Loucy (cell line): ENCODE measurements at regions not wholly inside any gene's neighbourhood (a gene's known extent, or its start where the extent isn't known, plus 50 kb on each side); places are given as distances from the start of the nearest gene placed in this dataset.

Experiments
- EZH2phosphoT487 ChIP-seq: fragments of 200-600 bp; IDR thresholded peaks from 2 replicates; pipeline ENCODE4 v1.6.1; 2018; ENCODE audit warnings: antibody characterized with exemption, mild to moderate bottlenecking, moderate library complexity, borderline replicate concordance
- TF ChIP-seq, protein P1 (sequence below): fragments of 200-600 bp; sonication (generic); conservative IDR thresholded peaks from 2 replicates; pipeline ENCODE4 v1.5.1; 2014; ENCODE audit warnings: mild to moderate bottlenecking, antibody characterized with exemption, low read length

DNA sequence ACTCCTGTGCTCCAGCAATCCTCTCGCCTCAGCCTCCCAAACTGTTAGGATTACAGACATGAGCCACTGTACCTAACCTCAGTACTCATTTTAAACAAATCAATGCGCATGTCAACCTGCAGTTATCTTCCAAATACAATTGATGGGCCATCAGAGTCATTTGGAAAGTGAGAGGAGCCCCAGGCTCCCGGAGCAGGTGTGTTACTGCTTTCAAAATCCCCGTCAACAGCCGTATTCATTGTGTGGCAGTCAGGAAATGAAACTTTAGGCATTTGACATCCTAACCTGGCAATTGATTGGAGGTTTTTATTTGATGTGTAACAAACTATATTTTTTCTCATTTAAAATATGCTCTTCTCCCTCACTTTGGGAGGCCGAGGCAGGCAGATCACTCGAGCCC is 623.6 kb upstream of the TENM3 start:
- TF ChIP-seq EZH2phosphoT487: no peak
- TF ChIP-seq, protein P1, sequence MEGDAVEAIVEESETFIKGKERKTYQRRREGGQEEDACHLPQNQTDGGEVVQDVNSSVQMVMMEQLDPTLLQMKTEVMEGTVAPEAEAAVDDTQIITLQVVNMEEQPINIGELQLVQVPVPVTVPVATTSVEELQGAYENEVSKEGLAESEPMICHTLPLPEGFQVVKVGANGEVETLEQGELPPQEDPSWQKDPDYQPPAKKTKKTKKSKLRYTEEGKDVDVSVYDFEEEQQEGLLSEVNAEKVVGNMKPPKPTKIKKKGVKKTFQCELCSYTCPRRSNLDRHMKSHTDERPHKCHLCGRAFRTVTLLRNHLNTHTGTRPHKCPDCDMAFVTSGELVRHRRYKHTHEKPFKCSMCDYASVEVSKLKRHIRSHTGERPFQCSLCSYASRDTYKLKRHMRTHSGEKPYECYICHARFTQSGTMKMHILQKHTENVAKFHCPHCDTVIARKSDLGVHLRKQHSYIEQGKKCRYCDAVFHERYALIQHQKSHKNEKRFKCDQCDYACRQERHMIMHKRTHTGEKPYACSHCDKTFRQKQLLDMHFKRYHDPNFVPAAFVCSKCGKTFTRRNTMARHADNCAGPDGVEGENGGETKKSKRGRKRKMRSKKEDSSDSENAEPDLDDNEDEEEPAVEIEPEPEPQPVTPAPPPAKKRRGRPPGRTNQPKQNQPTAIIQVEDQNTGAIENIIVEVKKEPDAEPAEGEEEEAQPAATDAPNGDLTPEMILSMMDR: no peak
